ENCODE measurements at regions not wholly inside any gene's neighbourhood (a gene's known extent, or its start where the extent isn't known, plus 50 kb on each side); places are given as distances from the start of the nearest gene placed in this dataset.

DNA sequence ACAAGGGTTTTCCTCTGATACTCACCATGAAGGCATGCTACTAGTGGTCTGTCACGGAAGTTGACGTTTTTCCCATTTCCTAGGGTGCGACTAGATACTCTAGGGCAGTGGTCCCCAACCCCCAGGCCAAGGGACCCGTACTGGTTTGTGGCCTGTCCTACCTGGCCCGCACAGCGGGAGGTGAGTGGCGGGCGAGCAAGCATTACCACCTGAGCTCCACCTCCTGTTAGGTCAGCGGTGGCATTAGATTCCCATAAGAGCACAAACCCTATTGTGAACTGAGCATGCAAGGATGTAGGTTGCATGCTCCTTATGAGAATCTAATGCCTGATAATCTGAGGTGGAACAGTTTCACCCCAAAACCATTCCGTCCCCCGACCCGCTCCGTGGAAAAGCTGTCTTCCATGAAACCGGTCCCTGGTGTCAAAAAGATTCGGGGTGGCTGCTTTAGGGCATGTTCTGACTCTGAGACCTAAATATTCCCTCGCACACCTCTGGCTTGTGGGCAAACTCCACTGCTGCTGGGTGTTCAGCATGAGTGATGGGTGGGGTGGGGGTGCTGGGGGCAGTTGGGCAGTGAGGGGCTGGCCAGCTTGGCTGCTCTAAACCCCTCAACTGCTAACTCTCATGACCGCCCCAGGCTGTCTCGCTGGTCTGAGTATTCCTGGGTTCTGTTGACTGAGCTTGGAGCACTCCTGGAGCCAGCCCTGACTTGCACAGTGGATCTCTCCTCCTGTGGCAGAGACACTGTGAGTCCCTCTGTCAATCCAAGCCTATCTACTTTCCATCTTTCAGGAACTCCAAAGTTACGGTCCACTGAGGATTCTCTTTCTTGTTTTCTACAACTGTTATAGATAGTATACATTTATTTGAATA, 78.3 kb upstream of the NEK6 start:
- no peak for DNase-seq

DNA sequence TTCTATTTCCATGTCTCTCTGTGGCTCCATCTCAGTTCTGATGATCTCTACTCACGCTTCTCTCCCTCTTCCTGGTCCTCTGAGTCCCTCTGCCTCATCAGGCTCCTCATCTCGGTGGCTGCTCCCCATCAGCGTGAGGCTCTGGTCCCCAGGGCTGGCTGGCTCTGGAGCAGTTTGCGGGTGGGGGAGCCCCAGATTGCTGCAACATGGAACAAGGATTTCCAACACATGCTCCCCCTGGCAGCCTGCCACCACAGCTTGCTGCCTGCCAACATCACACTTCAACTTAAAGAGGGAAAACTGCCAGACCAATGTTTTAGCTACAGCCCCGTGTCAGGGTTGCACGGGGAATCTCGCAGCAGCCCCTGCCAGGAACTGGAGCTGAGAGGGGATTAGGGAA, 77.2 kb upstream of the NEK6 start:
- DNase-seq: no peak

DNA sequence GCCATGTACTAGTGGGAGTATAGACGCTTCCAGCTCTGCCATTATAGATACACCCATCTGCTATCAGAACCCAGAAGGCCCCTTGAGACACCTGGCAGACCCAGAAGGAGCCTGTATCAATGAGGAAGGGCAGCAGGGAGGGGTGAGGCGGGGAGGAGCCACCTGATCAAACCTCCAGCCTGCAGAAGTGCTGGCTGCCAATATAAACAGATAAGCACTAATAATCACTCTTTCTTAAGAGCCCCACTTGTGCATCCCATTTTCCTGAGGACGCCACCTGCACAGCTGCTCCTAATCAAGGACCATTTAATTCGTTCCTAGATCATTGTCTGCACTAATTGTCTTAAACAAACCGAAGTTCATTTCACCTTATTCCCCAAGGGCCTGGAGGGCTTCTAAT, 75.0 kb upstream of the NEK6 start:
- DNase-seq: no peak

- DNase-seq: no peak
These were observed 74.0 kb upstream of the NEK6 start for GRCh38 chr9:124183772-124184171.

DNA sequence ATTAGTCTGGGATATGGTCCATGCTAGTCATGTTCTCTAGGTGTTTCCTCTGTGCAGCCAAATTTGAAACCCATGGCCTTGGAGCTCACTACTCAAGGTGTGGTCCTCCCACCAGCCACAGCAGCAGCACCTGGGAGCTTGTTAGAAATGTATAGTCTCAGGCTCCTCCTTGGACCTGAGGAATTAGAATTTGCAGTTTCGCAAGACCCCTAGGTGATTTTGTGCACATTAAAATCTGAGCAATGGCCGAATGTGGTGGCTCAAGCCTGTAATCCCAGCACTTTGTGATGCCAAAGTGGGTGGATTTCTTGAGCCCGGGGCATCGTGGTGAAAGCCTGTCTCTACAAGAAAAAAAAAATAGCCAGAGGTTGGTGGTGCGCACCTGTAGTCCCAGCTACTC, 72.3 kb upstream of the NEK6 start:
- no peak for DNase-seq

DNA sequence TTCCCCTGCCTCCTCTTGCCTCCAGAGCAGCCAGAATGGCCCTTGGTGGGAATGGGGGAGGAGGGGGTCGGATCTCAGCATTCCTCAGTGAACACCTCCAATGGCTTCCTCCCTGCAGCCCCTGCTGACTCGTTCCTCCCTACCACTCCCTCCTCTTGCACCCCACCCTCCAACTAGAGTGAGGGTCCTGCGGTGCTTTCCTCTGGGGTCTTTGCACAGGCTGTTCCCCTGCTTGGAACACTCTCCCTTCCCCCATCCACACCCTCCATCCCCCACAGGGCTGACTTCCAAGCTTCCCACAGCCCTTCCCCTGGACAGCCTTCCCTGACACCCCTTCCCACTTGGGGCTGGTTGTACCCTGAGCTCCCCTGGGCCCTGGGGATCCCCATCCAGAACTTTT, 70.4 kb upstream of the NEK6 start:
- DNase-seq: no peak

- no peak for DNase-seq
These were observed 69.2 kb upstream of the NEK6 start for GRCh38 chr9:124188331-124189110.

GRCh38 chr9:124190761-124191160, 67.0 kb upstream of the NEK6 start:
- no peak for DNase-seq

DNA sequence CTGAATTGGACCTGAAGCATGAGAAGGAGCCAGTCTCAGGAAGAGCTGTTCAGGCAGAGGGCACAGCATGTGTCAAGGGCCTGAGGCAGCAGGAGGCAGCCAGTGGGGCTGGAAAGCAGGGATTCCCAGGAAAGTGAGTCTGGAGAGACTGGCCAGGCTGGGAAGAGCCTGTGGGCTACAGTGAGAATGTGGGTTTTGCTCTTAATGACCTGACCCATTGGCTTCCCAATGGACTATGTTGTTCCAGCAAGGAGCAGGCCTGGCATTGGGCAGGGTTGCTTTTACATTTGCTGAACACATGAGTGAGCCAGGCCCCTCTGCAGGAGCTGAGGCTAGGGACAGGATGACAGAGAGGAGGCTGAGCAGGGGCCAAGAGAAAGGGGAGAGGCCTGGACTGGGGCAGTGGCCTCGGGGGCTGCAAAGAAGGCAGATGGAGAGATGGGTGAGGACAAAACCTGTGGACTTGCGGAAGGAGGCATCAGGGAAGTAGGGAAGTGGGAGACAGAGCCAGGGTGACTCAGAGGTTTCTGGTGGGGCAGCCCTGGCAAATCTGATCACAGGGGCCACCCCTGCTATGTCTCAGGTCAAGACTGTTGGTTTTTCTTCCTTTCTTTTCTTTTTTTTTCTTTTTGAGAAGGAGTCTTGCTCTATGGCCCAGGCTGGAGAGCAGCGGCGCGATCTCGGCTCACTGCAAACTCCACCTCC, 65.9 kb upstream of the NEK6 start:
- no peak for DNase-seq

DNA sequence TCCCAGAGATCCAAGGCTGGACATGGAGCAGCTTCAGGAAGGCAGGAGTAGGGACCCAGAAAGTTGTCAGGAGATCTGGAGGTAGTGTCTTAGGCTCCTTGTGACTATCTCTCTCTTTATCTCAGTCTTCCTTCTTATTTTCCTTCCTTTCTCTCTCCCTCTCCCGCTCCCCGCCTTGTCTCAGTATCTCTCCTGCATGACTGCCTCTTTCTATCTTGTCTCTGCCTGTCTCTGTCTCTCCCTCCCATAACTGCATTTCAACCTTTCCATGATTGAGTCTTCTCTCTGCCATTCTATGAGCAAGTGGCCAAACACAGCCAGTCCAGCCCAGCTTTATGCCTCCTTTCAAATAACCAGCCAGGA, 61.0 kb upstream of the NEK6 start:
- no peak for DNase-seq

DNA sequence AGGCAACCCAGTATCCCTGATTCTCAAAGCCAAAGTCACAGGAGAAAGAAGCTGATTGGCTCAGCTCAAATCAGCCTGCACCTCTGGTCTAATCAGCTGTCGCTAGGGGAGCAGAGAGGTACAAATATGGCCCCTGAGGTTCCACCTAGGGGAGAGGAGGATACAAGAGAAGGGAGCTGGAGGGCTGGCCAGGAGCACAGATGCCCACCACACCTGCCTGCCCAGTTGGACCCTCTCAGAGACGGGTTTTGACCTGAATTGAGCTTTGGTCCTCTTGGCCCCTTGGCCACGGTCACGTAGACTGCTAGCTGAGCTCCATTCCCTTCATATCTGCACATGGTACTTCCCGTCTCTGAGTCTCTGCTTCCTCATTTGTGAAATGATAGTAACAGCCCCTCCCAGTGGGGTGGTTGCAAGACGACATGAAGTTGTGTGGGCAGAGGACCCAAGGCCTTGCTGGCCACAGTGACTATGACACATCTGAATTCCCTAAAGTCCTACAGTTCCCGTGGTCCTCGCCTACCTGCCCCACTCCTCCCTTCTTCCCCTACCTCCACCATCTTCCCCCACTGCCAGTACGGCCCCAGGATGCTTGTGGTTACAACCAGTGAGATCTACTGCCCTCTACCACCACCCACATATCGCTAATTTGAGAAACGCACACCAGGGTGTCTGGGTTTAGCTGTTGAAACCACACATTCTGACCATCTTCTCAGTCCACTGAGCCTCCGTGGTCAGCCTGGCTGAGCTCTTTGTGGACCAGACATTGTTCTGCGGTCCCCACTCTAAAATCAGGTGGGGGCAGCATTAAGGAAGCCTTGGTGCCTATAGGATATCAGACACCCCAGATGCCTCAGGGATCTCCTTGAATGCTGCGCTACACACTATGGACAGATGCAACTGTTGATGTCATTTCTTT, 60.3 kb upstream of the NEK6 start:
- no peak for DNase-seq

- no peak for DNase-seq
These were observed 59.4 kb upstream of the NEK6 start for GRCh38 chr9:124198331-124198730.

DNA sequence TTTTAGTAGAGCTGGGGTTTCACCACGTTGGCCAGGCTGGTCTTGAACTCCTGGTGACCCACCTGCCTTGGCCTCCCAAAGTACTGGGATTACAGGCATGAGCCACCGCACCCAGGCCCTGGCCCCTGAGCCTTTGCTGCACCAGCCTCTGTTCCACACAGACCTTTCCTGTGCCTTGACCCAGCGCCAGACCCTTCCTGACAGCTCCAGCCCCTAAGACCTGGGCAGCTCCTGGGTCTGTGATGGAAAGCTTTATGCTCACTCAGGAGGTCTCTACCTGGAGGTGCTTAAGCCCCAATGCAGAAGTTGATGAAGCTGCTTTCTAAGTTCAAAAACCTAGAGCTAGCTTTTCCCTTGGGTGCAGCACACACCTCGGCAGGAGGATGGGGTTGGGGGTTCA, 58.8 kb upstream of the NEK6 start:
- DNase-seq: no peak

DNA sequence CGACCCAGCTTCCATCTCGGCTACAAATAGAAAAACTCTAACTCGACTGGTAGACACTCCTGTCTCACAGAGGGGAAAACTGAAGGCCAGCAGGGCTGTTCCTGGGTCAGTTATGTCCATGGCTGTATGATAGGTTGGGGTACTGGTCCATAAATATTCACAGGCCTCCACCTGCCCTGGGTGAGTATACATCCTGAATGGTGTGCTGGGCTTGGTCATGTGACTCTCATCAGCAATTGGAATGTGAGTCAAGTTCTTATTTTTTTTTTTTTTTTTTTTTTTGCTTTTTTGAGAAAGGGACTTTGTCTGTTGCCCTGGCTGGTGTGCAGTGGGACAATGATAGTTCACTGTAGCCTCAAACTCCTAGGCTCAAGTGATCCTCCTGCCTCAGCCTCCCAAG, 58.3 kb upstream of the NEK6 start:
- DNase-seq: no peak

- DNase-seq: no peak
These were observed 55.2 kb upstream of the NEK6 start for GRCh38 chr9:124202447-124202971.

DNA sequence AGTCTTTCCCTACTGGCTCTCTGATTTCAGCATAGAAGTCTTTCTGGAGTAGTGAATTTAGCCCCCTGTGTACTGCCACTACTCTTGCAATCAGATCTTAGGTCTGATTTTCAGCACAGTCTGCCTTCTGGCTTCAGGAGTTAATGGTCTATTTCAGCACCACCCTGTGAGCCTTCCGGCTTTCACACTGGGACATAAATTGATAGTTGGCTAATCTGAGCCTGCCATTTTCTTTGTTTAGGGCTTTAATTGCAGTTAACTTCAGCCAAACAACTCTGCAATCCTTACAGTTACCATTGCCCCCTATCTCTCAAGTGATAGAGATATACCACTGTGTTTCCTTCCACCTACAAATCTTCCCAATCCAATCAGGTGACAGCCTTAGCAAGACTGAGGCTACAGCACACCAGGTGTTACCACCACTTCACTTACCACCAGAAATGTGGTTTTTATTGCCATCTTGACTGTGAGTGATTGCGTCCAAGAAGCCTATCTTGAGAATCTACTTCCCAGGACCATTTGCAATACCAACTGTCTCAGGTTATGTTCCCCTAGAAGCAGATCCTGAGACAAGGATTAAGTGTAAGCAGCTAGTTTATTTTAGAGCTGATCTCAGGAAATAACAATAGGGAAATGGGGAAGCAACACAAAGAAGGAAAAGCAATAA, 51.9 kb upstream of the NEK6 start:
- DNase-seq: no peak

DNA sequence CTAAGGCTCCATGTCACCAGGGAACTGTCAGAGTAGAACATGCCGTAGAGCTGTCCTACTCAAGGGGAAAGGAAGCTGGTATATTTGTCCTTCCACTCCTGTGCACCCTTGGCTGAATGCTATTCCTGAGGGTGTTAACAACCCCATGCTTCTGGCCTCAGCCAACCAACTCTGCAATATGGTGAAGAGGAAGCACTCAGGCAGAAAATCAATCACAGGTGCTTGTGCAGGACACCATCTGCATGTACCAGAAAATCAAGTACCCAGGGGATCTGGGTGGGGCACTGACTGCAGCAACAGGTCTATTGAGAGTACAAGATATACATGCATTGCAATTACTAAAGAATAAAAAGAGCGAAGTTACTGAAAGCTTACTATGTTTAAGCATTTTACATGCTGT, 51.4 kb upstream of the NEK6 start:
- no peak for DNase-seq
